Breast epithelium (tissue), 3 donors: ENCODE measurements at regions not wholly inside any gene's neighbourhood (a gene's known extent, or its start where the extent isn't known, plus 50 kb on each side); places are given as distances from the start of the nearest gene placed in this dataset.

Experiments used
- POLR2A ChIP-seq: fragments of 450-650 bp; IDR thresholded peaks from one replicate; pipeline ENCODE4 v1.6.1; 2016; ENCODE audit warnings: antibody characterized with exemption, mild to moderate bottlenecking, moderate library complexity
- POLR2AphosphoS5 ChIP-seq, 3 donors: sonication (generic); formaldehyde crosslinking; IDR thresholded peaks; one replicate each; pipeline ENCODE4 v1.6.1; 2017; ENCODE audit warnings: antibody characterized with exemption in 3 of 3
- TF ChIP-seq, protein P1 (sequence below), 3 donors: fragments of 450-650 bp; IDR thresholded peaks; one replicate each; pipeline ENCODE4 v1.5.1; 2016 to 2017; ENCODE audit warnings: antibody characterized with exemption in 3 of 3, mild to moderate bottlenecking in 3 of 3, moderate library complexity in 3 of 3

- TF ChIP-seq, protein P1, sequence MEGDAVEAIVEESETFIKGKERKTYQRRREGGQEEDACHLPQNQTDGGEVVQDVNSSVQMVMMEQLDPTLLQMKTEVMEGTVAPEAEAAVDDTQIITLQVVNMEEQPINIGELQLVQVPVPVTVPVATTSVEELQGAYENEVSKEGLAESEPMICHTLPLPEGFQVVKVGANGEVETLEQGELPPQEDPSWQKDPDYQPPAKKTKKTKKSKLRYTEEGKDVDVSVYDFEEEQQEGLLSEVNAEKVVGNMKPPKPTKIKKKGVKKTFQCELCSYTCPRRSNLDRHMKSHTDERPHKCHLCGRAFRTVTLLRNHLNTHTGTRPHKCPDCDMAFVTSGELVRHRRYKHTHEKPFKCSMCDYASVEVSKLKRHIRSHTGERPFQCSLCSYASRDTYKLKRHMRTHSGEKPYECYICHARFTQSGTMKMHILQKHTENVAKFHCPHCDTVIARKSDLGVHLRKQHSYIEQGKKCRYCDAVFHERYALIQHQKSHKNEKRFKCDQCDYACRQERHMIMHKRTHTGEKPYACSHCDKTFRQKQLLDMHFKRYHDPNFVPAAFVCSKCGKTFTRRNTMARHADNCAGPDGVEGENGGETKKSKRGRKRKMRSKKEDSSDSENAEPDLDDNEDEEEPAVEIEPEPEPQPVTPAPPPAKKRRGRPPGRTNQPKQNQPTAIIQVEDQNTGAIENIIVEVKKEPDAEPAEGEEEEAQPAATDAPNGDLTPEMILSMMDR (IDR thresholded peaks at IDR 0.05) = no peak
- TF ChIP-seq POLR2A (no peak), POLR2AphosphoS5 (IDR thresholded peaks at IDR 0.05) (no peak)
These were observed 123.7 kb downstream of the ZNF675 start for GRCh38 chr19:23563326-23563725.
